Right hindlimb (tissue), 1 donor: ENCODE measurements at regions not wholly inside any gene's neighbourhood (a gene's known extent, or its start where the extent isn't known, plus 50 kb on each side); places are given as distances from the start of the nearest gene placed in this dataset.

ENCODE experiments used
- DNase-seq: peaks from one replicate; pipeline ENCODE4 v3.0.0-alpha.2; 2018

DNA sequence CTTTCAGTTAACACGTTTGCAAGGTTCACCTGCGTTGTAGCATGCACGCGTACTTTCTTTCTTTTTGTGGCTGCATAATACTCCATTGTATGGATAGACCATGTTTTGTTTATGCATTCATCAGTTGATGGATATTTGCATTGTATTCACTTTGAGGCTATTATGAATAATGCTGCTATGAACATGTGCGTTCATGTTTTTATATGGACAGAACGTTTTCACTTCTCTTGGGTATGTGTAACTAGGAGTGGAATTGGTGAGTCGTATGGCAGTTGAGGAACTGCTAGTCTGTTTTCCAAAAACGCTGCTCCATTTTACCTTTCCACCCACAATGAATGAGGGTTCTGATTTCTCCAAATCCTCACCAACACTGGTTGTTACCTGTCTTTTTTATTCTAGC is 244.3 kb downstream of the GLI2 start:
- no peak for DNase-seq

DNA sequence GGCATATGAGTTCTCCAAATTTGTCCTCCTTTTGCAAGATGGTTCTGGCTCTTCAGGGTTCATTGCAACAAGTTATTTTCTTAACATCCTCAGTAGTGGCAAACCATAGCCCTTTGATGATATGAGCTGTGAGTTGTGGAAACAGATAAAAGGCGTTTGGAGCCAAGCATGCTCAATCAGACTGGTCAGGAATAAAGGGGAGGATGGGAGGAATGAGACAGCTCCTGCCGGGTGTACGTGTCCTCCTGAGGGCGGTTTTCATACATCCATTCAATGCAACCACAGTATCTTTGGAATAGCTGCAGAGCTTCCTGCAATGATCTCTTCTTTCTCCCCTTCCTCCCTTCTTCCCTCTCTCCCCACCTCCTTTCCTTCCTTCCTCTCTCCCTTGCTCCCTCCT is 245.8 kb downstream of the GLI2 start:
- DNase-seq: no peak

DNA sequence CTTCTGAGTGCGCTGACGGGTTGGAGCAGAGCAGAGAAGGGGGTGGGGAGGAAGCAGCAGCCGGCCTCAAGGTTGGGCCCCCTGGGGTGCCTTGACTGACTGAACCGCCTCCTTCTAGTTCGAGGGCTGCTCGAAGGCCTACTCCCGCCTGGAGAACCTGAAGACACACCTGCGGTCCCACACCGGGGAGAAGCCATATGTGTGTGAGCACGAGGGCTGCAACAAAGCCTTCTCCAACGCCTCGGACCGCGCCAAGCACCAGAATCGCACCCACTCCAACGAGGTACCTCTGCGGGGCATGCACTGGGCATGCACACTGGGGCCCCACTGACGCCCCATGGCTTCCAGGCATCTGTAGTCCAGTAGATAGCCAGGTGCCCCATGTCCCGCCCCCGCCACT is 246.9 kb downstream of the GLI2 start:
- no peak for DNase-seq

DNA sequence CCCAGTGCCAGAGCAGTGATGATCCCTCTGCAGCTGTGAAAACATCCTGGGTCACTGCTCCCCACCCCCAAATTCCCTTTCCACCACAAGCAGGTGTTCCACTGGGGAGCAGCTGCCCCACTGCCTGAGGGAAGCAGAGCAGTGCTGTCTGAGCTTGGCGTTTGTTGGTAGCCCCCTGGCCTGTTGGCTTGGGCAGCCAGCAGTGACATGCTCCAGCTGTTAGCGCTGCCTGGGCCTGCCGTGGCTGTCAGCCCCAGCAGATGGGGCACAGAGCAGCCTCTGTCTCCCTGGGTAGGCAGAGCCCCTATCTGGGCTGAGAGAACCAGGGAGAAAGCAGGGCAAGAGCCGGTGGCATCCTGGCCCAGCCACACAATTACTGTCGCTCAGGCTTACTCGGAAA is 247.7 kb downstream of the GLI2 start:
- DNase-seq: peak; percentile 80

DNA sequence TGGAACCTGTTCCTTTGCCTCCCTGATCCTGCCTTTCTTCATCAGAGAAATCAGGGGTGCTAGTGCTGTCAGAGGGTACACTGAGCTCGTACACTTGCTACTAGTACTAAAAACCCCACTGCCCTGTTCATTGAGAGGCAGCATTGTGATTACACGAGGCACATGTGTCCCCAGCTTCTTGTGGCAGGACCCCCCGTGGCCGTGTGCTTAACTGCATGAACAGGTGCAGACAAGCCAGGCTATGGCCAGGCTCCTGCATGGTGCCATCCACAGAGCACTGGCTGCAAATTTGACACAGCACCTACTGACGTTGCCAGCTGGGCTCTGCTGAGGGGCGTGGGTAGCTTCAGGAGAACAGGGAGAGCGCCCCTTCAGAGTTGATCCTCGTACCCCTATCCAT is 248.4 kb downstream of the GLI2 start:
- DNase-seq: no peak

DNA sequence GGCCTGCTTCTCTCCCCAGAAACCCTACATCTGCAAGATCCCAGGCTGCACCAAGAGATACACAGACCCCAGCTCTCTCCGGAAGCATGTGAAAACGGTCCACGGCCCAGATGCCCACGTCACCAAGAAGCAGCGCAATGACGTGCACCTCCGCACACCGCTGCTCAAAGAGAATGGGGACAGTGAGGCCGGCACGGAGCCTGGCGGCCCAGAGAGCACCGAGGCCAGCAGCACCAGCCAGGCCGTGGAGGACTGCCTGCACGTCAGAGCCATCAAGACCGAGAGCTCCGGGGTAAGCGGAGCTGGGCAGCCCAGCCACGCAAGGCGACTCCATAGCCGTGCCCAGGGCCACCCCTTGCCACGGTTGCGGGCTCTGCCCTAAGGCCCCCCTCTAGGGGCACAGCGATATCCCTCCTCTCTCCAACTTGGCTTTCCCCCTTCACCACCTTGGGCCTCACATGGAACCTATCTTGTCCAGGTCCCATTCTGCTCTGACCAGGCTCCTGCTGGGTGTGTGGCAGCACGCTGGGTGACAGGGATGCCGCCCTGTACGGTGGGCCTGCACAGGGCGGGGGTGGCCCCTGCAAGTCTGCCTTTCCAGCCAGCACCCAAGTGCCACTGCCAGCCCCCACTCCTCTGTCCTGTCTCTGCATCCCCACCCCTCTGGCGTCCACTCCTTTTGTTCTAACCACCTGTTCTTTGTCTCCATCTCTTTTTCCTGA is 248.9 kb downstream of the GLI2 start:
- DNase-seq: no peak

DNA sequence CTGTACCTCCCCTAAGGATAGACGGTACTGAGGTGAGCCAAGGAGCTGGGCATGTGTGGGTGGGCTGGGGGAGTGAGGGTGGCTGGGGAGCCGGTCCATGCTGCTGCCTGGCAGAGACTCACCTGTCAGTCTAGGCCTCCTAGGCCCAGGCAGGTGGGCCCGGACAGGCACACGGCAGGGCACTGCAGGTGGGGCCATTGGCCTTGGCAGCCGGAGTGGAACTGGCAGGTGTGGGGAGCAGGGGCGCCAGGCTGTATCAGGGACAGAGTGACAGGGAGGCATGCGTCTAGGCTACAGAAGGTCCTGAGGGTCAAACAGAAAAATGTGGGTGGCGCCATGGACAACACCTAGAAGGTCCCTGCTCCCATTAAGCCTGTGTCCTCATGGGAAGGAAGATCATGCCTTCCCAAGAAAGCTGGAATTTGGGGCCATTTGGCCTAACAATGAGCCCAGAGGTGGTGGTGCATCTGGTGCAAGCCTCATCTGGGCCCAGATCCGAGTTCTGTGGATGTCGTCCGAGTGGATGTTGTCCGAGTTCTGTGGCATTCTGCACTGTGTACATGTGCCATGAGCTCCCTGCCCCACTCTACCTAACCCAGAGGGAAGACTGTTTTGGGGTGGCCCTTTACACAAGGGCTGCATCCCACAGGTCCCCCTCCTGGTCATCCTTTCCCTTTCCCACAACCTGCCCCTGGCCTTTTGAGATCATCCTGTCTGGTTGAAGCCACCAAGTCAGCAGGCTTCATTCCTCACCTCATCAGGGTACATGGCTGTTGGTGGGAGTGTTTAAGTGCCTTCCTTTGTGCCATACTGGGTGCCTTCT is 249.7 kb downstream of the GLI2 start:
- DNase-seq: no peak

DNA sequence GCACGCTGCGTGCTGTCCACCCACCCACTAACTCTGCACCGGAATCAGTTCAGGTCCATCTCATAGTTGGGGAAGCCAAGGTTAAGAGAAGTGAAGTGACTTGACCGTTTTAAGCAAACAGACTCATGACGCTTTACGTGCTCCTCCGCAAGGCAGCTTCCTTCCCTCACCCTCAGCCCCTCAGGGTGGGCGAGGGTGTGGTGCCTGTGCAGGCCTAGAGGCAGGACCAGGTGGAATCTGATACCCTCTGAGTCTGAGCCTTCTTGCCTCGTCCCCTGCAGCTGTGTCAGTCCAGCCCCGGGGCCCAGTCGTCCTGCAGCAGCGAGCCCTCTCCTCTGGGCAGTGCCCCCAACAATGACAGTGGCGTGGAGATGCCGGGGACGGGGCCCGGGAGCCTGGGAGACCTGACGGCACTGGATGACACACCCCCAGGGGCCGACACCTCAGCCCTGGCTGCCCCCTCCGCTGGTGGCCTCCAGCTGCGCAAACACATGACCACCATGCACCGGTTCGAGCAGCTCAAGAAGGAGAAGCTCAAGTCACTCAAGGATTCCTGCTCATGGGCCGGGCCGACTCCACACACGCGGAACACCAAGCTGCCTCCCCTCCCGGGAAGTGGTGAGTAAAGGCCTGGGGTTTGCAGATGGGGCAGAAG is 250.5 kb downstream of the GLI2 start:
- peak; percentile 10 for DNase-seq

DNA sequence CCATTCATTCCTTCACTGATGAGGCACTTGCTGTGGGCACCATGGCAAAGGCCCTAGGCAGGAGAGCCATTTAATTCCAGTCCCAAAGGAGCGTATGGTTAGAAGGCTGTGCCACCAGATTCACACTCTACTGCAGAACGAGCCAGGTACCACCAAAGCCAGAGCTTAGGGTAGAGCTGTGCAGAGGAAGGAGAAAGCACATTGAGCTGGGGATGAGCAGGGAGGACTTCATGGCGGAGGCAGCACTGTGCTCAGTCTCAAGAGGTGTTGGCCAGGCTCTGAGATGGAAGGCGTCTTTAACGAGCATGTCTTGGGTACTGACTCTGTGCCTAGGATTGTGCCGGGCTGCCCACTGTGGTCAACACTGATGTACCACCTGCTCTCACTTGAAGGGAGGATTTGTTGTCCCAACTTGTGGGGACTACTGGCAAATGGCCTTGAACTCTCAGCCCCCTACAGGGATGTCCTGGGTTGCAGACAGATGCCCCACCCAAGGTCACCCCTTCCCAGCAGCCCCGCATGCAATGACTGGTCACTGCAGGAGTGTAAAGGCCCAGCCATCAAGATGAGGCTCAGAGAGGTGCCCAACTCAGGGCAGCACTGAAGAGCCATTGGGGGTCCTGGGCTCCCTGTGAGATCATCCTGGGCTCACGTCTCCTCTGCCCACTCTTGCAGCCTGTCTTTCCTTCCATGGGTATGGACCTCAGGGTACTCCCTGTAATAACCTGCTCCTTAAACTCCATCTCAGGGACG is 251.4 kb downstream of the GLI2 start:
- DNase-seq: peak; percentile 9

DNA sequence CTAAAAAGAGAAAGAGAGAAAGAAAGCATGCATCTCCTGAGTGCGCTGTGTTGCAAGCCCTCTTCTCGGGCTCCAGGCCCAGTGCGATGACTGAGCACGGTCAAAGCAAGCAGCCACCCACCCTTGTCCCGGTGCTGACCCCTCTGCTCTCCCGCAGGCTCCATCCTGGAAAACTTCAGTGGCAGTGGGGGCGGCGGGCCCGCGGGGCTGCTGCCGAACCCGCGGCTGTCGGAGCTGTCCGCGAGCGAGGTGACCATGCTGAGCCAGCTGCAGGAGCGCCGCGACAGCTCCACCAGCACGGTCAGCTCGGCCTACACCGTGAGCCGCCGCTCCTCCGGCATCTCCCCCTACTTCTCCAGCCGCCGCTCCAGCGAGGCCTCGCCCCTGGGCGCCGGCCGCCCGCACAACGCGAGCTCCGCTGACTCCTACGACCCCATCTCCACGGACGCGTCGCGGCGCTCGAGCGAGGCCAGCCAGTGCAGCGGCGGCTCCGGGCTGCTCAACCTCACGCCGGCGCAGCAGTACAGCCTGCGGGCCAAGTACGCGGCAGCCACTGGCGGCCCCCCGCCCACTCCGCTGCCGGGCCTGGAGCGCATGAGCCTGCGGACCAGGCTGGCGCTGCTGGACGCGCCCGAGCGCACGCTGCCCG is 252.5 kb downstream of the GLI2 start:
- no peak for DNase-seq

DNA sequence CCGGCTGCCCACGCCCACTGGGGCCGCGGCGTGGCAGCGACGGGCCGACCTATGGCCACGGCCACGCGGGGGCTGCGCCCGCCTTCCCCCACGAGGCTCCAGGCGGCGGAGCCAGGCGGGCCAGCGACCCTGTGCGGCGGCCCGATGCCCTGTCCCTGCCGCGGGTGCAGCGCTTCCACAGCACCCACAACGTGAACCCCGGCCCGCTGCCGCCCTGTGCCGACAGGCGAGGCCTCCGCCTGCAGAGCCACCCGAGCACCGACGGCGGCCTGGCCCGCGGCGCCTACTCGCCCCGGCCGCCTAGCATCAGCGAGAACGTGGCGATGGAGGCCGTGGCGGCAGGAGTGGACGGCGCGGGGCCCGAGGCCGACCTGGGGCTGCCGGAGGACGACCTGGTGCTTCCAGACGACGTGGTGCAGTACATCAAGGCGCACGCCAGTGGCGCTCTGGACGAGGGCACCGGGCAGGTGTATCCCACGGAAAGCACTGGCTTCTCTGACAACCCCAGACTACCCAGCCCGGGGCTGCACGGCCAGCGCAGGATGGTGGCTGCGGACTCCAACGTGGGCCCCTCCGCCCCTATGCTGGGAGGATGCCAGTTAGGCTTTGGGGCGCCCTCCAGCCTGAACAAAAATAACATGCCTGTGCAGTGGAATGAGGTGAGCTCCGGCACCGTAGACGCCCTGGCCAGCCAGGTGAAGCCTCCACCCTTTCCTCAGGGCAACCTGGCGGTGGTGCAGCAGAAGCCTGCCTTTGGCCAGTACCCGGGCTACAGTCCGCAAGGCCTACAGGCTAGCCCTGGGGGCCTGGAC is 253.2 kb downstream of the GLI2 start:
- peak; percentile 10 for DNase-seq

DNA sequence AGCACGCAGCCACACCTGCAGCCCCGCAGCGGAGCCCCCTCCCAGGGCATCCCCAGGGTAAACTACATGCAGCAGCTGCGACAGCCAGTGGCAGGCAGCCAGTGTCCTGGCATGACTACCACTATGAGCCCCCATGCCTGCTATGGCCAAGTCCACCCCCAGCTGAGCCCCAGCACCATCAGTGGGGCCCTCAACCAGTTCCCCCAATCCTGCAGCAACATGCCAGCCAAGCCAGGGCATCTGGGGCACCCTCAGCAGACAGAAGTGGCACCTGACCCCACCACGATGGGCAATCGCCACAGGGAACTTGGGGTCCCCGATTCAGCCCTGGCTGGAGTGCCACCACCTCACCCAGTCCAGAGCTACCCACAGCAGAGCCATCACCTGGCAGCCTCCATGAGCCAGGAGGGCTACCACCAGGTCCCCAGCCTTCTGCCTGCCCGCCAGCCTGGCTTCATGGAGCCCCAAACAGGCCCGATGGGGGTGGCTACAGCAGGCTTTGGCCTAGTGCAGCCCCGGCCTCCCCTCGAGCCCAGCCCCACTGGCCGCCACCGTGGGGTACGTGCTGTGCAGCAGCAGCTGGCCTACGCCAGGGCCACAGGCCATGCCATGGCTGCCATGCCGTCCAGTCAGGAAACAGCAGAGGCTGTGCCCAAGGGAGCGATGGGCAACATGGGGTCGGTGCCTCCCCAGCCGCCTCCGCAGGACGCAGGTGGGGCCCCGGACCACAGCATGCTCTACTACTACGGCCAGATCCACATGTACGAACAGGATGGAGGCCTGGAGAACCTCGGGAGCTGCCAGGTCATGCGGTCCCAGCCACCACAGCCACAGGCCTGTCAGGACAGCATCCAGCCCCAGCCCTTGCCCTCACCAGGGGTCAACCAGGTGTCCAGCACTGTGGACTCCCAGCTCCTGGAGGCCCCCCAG is 254.1 kb downstream of the GLI2 start:
- peak; percentile 15 for DNase-seq

DNA sequence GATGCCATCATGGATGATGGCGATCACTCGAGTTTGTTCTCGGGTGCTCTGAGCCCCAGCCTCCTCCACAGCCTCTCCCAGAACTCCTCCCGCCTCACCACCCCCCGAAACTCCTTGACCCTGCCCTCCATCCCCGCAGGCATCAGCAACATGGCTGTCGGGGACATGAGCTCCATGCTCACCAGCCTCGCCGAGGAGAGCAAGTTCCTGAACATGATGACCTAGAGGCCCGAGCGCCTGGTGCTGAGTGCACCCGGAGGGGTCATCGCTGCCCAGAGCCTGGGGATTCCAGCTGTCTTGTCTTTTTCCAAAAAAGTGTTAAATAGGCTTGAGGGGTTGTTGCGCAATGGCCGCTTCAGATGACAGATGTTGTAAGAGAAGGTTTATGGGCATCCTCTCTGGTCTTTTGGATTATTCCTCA is 254.8 kb downstream of the GLI2 start:
- peak; percentile 14 for DNase-seq

DNA sequence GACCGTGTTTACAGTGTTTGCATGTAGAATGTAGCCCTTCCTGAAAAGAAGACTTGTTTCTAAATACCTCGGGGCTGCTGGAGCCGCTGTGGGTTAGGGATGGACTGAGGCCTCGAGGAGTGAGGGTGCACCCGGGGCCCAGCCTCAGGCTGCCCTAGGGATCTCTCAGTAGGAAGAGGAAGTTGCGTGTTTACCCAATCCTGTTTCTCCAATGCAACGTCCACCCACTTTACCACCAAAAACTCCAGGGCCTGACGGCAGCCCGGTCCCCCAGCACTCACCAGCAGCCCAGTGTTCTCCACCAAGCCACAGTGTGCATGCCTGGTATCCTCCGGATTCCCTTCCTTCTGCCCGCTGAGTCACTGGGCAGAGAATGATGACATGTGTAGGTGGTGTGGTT is 255.8 kb downstream of the GLI2 start:
- peak; percentile 11 for DNase-seq

DNA sequence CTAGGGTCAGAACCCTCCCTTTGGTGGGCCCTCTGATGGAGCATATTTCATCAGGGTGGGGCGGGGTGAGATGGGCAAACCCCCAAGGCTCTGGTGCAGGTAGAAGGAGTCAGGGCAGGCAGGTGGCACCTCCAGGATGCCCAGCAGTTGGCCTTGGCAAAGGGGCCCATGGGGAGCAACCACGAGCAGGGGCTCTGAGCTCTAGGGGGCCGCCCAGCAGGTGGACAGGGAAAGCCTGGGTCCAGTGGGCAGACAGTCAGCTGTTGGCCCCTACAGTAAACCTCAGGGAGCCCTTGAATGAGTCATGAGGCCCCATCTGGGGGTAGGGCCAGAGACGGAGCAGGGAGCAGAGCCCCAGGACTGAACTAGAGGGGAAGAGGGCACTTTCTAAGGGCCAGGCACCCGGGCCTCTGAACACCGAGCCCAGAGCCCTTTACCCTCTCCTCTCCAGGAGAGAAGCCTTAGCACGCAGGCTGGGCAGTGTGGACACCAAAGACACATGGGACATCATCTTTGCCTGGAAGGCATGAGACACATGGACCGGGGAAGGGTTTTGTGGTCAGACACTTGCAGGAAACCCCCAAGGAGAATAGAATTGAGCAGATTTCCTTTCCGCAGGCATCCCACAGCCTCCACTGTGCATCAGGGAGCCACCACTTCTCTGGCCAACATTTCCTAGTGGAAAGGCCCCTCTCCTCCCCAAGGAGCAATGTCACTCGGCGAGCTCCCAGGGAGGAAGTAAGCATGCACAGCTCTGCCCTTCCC is 257.3 kb downstream of the GLI2 start:
- peak; percentile 15 for DNase-seq

DNA sequence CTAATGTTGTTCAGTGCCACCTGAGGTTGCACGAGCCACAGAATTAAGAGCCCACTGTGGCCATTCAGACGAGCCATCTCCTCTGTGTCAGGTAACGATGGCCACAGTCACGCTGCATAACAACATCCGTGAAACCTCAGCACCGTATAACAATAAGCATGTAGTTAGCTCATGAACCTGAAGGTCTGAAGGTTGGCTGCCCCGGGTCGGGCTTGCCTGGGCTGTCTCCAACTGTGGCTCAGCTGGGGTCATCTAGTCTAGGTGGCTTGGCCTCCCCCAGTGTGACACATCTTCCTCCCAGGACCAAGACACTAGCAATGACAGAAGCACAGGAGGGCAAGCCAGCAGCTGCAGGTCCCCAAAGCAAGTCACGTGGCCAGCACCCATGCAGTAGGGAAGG is 258.0 kb downstream of the GLI2 start:
- DNase-seq: peak; percentile 18

DNA sequence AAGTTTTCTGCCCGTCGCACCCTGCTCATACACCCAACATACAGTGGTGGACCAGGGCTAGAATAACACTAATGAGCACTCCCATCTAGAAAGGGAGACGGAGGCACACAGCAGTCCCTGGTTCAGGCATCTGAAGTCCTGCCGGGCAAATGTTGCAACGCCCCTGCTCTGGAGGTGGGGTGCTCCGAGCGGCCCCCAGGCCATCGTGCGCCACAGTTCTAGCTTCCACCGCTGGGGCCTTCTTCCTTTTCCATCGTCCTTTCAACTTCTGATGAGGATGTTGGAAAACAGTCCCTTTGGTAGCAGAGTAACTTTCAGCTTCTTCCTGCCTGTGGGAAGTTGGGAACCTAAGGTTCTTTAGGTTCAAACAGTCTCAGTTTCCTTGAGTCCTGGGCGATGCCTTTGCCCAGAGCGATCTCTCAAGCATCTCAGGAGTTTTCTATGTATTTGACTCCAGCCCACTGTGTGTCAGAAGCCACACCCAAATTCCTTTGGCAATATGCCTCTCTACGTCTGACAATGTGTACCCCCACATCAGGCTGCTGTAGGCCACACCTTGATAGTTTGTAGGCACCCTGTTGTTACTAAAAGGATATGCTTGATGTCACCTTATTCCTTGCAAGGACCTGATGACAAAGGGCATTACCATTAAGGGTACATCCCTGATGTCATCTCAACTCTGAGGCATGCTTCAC is 258.8 kb downstream of the GLI2 start:
- DNase-seq: peak; percentile 9

DNA sequence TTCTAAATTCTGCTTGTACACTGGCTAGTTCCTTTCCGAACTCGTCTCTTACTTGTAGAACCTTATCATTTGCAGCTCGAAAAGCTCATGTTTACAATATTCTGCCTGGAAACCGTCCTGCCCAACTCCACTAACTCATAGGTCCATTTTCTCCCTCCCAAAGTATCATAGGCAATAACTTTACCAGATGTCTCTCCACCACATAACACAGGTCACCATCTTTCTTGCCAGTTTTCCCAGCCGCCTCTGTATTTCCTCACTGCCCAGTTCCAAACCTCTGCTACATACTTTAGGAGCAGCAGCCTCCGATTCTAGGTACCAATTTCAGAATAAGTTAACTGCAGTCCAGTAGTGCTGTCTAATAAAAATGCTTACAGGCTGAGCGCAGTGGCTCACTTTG is 259.5 kb downstream of the GLI2 start:
- peak; percentile 61 for DNase-seq

DNA sequence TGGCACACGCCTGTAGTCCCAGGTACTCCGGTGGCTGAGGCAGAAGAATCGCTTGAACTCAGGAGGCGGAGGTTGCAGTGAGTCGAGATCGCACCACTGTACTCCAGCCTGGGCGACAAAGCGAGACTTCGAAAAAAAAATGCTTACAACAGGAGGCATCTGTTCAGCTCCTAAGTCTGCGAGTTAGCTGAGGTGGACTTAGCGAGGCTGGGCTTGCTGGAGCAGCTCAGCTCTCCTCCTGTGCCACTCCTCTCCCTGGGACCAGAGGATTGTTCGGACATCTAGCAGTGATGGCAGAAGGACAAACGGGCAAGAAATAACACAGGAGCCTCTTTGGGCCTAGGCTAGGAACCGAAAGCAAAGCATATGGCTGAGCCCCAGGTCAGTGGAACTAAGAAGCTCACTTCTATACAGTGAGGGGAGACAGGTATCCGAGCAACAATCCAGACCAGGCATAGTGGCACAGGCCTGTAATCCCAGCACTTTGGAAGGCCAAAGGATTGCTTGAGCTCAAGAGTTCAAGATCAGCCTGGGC is 260.1 kb downstream of the GLI2 start:
- no peak for DNase-seq
